Mesodermal cell (in vitro differentiated cells): ENCODE measurements at regions not wholly inside any gene's neighbourhood (a gene's known extent, or its start where the extent isn't known, plus 50 kb on each side); places are given as distances from the start of the nearest gene placed in this dataset.

Experiments
- H3K27ac ChIP-seq: 2 replicates; pipeline ENCODE4 v1.7.0; 2013; ENCODE audit warnings: mild to moderate bottlenecking, low read depth, low read length, moderate library complexity; ENCODE audit not compliant: severe bottlenecking
- H3K36me3 ChIP-seq: 2 replicates; pipeline ENCODE4 v1.7.1; 2013; ENCODE audit warnings: mild to moderate bottlenecking, low read length, moderate library complexity; ENCODE audit not compliant: control insufficient read depth, insufficient read depth
- H3K4me1 ChIP-seq: one replicate; pipeline ENCODE4 v1.7.1; 2013; ENCODE audit warnings: mild to moderate bottlenecking, low read length; ENCODE audit not compliant: insufficient read depth, control insufficient read depth, poor library complexity, severe bottlenecking
- H3K4me3 ChIP-seq: 2 replicates; pipeline ENCODE4 v1.7.0; 2013; ENCODE audit warnings: low read length, control low read depth, mild to moderate bottlenecking; ENCODE audit not compliant: insufficient read depth, poor library complexity, severe bottlenecking; ENCODE audit errors: extremely low read depth
- H3K9me3 ChIP-seq: 2 replicates; pipeline ENCODE4 v1.7.1; 2013; ENCODE audit warnings: mild to moderate bottlenecking, low read length, moderate library complexity; ENCODE audit not compliant: control insufficient read depth
- WGBS, 2 experiments: methylation state at CpG; one replicate each; pipeline ENCODE4 v1.1.5; 2013; ENCODE audit warnings: missing lambda C conversion rate in 2 of 2; ENCODE audit not compliant: insufficient coverage in 2 of 2; 5-methylcytosine and 5-hydroxymethylcytosine counted together

DNA sequence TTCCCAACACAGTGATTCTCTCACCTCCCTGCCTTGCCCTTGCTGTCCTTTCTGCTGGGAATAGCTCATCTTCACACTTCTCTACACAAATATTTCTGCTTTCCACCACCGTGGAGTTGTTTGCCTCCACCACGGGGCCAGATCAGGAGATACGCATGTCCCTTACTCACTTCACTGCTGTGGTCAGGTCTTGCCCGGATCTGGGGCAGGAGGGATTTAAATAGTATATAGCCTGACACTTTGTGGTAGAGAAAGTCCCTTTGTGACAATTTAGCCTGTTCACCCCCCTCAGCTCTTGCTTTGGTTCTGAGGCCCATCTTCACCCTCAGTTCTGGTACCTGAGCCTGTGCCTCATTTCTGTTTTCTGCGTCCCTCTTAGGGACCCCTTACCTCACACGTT lies 92.6 kb upstream of the PREP start:
- H3K36me3 ChIP-seq: no peaks in the 10 kb centered on the region
- peaks cover 7% of the 10 kb centered on the region for H3K4me1 ChIP-seq
- WGBS, 2 experiments: 96 to 100% methylated on average over 2 of the region's 6 CpGs
- no peak overlapping the region for H3K4me3 ChIP-seq
- no peak overlapping the region for H3K27ac ChIP-seq
- no peaks in the 10 kb centered on the region for H3K9me3 ChIP-seq

DNA sequence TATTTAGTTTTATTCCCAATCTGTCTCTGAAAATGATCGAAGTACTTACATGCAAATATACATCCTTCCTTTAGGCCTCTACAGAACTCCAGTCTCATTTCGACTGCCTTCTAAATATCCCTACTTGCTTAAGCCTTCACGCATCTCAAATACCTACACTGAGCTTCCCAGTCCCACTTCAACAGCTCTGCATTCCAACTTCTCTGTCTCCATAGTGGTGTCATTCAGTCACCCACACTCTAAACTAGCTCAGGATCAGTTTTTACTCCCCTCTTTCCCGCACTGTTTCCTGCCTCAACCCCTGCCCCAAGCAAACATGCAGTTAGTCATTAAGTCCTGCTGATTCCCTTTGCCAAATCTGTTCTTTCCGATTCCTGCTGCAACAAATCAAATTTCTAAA lies 91.8 kb upstream of the PREP start:
- no peaks in the 10 kb centered on the region for H3K9me3 ChIP-seq
- H3K4me3 ChIP-seq: no peak overlapping the region
- WGBS, 2 experiments: 81 to 88% methylated on average over 5 of the region's 5 CpGs
- H3K27ac ChIP-seq: no peak overlapping the region
- no peaks in the 10 kb centered on the region for H3K36me3 ChIP-seq
- H3K4me1 ChIP-seq: peaks cover 7% of the 10 kb centered on the region

DNA sequence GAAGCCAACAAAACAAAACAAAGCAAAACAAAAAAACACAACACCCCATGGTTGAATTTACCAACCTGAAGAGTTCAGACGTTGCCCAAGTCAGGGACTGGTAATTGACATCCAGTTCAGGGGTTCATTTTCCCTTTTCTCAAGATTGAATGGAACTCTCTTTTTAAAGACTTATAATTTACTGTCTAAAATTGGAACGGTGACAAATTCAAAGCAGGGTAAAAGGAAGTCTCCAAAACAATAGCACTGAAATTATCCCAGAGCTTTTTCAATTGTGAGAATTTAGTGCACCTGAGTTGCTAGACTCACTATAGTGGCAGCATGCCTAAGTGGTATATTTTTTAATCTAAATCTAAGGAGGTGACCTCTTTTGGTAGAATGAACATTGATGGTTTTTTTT lies 90.9 kb upstream of the PREP start:
- 63 to 75% methylated on average over 1 of the region's 2 CpGs for WGBS, 2 experiments
- Histone ChIP-seq H3K36me3 (no peaks in the 10 kb centered on the region), H3K4me1 (peaks cover 12% of the 10 kb centered on the region), H3K9me3 (no peaks in the 10 kb centered on the region), H3K27ac (no peak overlapping the region), H3K4me3 (no peak overlapping the region)

DNA sequence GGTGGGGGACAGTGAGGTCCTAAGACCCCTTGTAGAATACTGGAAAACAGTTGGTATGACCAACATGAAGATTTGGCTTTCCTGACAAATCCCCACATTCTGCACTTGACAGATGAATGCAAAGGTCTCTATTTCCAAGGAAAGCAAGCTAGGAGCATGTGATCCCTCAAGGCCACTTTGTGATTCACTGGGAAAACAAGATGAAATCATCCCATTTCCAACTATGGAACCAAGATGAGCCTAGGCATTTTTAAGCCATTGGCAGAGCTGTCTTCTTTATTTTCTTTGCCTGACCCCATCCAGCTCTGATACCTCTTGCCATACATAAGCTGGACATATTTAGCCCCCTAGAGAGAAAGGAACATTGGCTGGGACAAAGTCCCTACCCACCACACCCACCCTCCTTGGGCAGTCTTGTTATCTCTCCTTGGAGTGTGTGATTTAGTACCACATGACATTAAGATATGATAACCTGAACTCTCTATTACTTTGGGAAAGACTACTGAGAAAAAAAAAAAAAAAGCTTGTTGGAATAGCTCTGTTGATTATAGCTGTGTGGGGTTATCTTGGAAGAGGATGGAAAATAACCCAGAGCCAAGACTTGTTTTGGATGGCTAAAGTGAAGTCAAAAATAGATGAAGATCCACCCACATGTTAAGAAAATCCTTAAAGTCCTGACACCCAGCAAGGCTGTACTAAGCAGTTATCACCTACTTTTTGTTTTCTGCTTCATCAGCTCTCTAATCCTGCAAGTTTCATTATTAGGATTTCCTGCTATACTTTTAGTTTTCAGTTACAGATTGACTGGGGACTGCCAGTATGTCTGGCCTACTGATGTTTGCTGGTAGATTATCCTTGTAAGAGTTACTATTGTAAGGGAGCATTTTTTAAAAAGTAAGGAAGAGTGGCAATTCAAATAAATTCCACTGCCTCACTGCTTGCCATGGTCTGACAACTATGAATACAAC lies 90.1 kb upstream of the PREP start:
- no peaks in the 10 kb centered on the region for H3K36me3 ChIP-seq
- H3K27ac ChIP-seq: no peak overlapping the region
- no peaks in the 10 kb centered on the region for H3K9me3 ChIP-seq
- H3K4me1 ChIP-seq: peaks cover 17% of the 10 kb centered on the region
- H3K4me3 ChIP-seq: no peak overlapping the region

DNA sequence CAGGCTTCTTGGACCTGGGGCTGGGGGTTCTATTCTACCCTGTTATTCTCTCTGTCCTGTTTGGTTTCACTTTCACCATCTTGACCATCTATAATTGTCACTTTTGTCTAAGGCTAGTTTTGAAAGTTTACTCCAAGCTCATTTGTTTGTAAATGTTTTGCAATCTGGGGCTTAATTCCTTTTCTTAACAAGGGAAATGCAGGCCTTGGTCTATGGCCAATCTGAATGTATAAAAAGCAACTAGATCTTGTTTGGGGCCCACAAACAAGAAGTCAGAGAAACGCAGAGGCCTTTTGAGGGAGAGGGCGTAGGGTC lies 86.3 kb upstream of the PREP start:
- Histone ChIP-seq H3K36me3 (no peaks in the 10 kb centered on the region), H3K27ac (no peak overlapping the region), H3K4me1 (peaks cover 17% of the 10 kb centered on the region), H3K4me3 (no peak overlapping the region), H3K9me3 (no peaks in the 10 kb centered on the region)
- no CpG with 5 or more reads among the region's 2 CpGs for WGBS, 2 experiments

DNA sequence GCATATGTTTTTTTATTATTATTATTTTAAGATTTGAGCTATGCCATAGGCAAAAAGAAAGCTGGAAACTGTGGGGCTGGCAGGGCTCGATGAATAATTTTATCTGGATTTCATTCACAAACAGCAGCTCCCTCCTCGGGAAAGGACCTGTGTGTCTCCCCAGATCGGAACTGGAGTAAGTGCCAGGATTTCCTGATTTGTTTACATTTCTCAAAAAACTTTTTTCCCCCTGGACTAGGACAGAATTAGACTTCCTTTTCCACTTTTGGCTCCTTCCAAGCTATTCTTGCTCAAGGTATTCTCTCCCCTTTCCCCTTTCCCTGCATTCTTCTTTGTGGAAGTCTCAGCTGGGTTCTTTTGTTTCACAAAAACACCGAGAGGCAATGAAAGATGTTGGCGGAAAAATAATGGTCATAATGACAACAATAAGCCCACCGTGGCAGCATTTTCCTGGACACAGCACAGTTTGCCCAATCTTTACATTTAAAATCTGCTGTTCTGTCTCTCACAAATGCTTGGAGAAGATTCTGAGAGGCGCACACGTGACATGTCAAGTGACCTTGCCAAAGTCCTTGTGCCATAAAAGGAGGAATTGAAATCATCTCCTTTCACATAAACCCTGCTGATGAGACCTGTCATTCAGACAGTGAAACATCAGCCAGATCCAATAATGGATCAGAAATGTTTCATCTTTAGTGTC lies 85.8 kb upstream of the PREP start:
- WGBS, 2 experiments: 67 to 73% methylated on average over 6 to 8 of the region's 8 CpGs
- Histone ChIP-seq H3K36me3 (no peaks in the 10 kb centered on the region), H3K4me1 (peaks cover 22% of the 10 kb centered on the region), H3K27ac (no peak overlapping the region), H3K9me3 (no peaks in the 10 kb centered on the region), H3K4me3 (no peak overlapping the region)

DNA sequence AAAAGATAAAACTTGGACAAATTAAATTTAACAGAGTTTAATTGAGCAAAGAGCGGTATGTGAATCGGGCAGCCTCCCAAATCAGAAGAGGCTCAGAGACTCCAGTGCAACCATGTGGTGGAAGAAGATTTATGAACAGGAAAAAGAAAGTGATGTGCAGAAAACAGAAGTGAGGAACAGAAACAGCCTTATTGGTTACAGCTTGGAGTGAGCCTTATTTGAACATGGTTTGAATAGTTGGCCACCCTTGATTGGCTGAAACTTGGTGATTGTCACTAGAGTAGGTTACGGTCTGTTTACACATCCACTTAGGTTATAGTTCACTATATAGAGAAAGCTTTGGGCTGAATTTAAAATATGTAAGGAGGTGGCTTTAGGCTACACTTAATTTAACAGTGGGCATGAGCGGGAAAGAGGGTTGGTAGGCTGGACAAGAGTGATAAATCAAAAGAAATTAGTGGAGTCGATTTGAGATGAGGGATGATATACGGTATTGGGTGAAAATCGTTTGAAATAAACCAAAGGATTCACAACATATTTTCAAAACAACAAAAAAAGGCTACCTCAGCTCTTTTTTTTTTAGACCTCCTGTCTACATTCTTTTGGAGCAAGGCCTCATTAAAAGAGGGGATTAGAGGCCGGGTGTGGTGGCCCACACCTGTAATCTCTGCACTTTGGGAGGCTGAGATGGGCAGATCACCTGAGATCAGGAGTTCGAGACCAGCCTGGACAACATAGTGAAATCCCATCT lies 84.3 kb upstream of the PREP start:
- Histone ChIP-seq H3K36me3 (no peaks in the 10 kb centered on the region), H3K27ac (no peak overlapping the region), H3K4me3 (no peak overlapping the region), H3K9me3 (no peaks in the 10 kb centered on the region), H3K4me1 (peaks cover 28% of the 10 kb centered on the region)
- 88 to 94% methylated on average over 5 of the region's 9 CpGs for WGBS, 2 experiments

DNA sequence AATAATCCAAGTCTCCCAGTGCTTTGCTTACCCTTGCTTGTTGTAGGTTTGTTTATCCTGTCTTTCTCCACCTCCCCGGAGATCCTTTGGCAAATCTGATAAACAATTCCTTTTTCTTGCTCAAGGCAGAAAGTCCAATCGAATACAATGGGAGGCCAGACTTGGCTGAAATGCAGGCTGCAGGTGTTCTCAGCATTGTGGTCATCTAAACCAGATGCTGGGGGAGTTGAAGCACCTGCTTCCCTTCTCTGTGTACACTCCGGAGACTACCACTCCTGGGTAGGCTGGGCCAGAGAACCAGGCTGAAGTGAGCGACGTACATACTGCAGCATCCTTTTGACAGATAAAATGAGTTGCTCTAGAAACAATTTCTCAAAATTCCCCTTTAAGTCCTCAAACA lies 82.6 kb upstream of the PREP start:
- no peaks in the 10 kb centered on the region for H3K36me3 ChIP-seq
- H3K27ac ChIP-seq: no peak overlapping the region
- no peaks in the 10 kb centered on the region for H3K9me3 ChIP-seq
- no peak overlapping the region for H3K4me3 ChIP-seq
- H3K4me1 ChIP-seq: peaks cover 28% of the 10 kb centered on the region
- WGBS, 2 experiments: 85 to 95% methylated on average over 2 to 3 of the region's 5 CpGs

DNA sequence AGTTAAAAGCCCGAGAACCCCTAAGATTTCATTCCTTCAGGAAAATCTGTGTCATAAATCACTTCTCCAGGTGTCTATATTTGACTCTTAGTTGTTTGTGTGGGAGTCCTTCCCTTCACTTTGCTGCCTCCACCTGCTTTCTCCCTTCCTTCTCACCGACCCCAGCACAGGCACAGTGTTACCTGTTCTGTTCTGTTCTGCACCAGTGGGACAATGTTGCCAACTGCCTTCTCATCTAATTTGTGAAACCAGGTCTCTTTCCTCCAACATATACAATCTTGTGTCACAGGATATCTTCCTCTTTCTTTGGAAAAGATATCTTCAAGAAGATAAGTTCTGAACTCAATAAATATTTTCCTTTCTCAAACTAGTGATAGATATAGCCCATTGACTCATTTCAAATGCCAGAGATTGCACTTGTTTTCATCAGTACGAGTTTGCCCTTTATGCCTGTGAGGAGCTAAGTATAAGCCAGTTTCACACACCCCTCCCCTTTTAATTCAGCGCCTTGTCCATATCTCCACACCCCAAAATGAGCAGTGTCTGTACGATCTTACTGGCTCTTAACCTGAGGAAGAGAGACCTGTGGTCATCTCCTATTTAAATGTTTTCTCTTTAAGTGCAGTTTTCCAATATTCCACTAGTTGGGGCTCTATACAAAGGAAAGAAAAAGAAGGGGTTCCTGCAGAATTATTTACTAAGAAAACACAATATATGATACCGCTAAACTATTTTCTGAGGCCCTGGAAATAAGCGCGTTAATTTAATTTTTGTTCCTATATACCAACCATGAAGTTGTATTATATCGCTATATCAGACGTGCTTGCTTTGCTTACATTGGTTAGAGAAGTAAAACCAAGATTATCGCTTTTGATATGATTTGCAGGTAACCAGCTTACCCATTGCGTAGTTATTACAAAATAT lies 81.6 kb upstream of the PREP start:
- Histone ChIP-seq H3K4me3 (no peak overlapping the region), H3K27ac (no peak overlapping the region), H3K4me1 (peaks cover 28% of the 10 kb centered on the region), H3K9me3 (no peaks in the 10 kb centered on the region), H3K36me3 (no peaks in the 10 kb centered on the region)
- 64 to 66% methylated on average over 4 to 7 of the region's 12 CpGs for WGBS, 2 experiments

DNA sequence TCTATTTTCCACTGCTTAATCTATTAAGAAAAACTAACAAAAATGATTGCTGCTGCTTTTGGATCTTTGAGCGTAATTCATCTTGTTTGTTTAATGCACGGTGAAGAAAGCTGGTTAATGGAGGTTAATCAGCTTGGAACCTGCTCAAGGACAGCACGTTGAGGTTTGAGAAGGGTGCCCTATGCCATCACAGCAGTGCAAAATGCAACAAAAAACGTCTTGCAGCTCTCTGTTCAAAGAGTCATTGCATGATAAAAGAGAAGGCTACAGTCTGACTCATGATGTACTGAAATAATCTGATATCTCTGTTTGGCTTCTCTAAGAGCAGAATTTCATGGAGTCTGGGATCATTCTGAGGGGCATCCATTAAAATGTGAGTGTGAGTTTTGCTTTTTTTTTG lies 80.6 kb upstream of the PREP start:
- Histone ChIP-seq H3K4me1 (peaks cover 20% of the 10 kb centered on the region), H3K4me3 (no peak overlapping the region), H3K9me3 (no peaks in the 10 kb centered on the region), H3K27ac (no peak overlapping the region), H3K36me3 (no peaks in the 10 kb centered on the region)
- WGBS, 2 experiments: 59 to 60% methylated on average over 4 of the region's 4 CpGs
